ENCODE measurements at regions not wholly inside any gene's neighbourhood (a gene's known extent, or its start where the extent isn't known, plus 50 kb on each side); places are given as distances from the start of the nearest gene placed in this dataset.

- no peak for DNase-seq (ENCODE audit: low read depth in 2 of 2)
Measured at GRCh38 chr2:71839826-71840225, 307.8 kb downstream of the CYP26B1 start.

DNA sequence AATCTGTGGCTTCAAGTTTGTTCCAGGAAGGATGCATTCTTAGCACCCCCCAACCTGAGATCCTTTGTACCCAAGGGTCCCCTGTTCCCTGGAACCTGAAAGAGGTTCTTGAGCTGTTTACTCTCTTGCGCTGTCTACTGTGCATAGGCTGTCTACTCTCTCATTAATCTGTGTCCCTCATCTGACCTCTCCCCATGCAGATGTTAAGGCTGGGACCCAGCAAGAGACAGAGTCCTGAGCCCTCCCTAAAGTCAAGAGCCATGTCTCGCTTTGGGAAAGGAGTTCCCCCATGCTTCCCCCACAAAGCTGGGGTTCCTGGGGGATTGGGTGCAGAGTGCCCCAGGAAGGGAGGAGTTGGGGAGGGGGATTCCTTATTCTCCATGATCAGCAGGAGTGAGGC lies 312.9 kb downstream of the CYP26B1 start:
- no peak for DNase-seq (ENCODE audit: low read depth in 2 of 2)

- no peak for DNase-seq (ENCODE audit: low read depth in 2 of 2)
Measured at GRCh38 chr2:71833855-71834560, 313.7 kb downstream of the CYP26B1 start.

DNA sequence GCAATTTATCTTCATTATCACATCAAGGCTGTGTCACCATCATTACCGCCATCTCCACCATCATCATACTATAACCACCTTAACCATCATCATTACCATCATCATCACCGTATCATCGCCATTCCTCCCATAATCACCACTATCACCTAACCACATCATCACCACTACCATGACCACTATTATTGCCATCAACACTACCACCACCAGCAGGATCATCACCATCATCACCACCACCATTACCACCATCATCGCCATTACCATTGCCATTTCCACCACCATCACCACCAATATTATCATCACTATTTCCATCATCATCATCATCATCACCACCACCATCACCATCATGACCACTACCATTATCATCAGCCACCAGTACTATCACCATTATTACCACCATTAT lies 314.4 kb downstream of the CYP26B1 start:
- DNase-seq (ENCODE audit: low read depth in 2 of 2), result no peak

GRCh38 chr2:71832844-71833243 lies 314.8 kb downstream of the CYP26B1 start:
- no peak for DNase-seq (ENCODE audit: low read depth in 2 of 2)

DNA sequence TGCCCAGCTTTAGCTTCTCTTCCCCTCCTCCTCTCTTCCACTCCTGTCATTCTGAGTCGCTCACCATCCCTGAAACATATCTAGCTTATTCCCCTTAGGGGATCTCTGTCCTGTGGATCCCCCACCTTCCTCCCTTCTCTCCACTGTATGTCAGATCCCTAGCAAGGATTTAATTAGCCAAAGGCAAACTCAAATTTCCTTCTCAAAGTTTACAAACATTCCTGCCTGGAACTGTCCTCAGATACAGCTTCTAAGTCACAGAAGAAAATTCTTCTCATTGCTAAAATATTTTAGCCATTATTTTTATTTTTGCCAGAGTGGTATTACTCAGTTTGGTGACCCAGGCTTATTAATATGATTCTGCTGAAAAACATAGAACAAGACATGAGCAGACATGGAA lies 315.3 kb downstream of the CYP26B1 start:
- no peak for DNase-seq (ENCODE audit: low read depth in 2 of 2)

DNA sequence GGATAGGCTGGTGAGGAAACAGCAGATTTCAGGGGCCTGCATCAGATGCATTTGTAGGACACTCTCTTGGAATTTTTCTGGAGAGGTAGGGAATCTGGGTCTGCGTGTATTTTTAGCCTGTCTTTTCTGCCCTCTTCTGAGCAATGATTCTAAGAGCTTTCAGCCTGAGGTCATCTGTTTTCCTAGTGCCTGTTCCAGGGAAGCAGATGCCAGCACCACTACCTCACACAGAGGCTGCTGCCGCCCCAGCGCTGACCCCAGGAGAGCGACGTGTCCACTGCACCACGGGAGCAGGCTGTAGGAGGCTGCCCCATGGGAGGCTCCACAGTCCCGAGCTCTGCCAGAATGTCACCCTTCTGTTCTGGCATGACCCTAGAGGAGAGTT lies 316.5 kb downstream of the CYP26B1 start:
- DNase-seq (ENCODE audit: low read depth in 2 of 2), result no peak

DNA sequence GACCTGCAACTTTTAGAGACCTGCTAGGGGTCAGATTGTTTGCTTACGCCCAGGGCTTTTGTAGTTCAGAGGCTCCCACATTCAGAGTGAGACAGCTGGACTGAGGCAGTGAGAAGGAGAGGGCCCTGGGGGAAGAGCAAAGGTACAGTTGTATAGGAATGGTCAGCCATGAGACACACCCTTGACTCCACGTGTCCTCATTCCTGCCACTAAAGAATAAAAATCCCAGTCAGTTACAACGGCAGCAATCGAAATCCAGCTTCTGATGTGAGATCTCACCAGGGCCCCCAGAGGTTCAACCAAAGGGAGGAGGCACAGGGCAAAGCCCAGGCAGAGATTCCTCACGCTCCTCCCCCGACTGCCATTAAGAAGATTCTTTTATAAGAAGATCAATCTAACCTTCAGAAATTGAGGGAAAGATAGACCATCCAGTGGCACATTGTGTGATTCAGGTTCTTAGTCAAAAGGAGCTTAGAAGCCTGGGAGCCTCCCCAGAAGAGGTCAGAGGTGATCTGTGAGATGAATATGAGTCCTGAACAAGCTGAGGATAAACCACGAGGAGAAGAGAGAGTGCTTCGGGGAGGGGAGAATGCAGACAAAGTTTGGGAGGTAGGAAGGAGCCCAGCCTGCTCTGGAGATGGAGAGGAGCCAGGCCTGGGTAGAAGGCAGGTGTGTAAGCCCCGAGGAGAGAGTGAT lies 317.0 kb downstream of the CYP26B1 start:
- no peak for DNase-seq (ENCODE audit: low read depth in 2 of 2)

DNA sequence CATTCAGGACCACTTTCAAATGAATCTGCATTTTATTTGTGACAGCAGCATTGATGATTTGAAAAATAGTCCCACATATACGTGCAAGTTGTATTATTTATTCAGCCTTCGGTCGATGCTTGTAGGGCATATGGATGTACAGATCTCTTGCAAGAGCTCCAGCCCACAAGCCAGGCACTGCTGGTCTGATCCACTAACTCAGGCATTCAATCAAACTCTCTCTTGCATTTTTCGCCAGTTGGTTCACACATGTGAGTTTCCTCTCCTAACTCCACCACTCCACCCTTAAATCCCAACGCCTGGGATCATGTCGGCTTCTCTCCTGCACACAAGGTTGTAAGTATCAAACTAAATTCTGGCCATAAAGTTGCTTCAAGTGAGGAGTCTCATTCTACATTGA lies 318.7 kb downstream of the CYP26B1 start:
- no peak for DNase-seq (ENCODE audit: low read depth in 2 of 2)

DNA sequence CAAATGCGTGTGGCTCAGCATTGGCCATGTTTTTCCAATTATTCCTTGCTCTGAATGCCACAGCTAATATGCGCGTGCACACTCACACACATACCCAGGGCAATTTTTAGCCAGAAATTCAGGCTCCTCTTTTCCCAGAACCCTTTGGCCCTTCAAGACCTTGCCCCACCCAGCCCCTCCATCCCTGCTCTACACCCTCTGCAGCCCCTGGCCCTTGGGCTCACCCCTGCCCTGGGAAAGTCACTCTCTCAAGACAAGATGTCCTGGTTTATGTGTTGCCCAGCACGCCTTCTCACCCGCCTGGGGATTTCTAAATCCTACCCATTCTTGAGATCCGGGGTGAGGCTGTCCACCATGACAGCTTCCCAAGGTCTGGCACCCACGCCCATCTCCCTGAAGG lies 319.7 kb downstream of the CYP26B1 start:
- DNase-seq (ENCODE audit: low read depth in 2 of 2), result no peak

- no peak for DNase-seq (ENCODE audit: low read depth in 2 of 2)
Measured at GRCh38 chr2:71827524-71827901, 320.1 kb downstream of the CYP26B1 start.

DNA sequence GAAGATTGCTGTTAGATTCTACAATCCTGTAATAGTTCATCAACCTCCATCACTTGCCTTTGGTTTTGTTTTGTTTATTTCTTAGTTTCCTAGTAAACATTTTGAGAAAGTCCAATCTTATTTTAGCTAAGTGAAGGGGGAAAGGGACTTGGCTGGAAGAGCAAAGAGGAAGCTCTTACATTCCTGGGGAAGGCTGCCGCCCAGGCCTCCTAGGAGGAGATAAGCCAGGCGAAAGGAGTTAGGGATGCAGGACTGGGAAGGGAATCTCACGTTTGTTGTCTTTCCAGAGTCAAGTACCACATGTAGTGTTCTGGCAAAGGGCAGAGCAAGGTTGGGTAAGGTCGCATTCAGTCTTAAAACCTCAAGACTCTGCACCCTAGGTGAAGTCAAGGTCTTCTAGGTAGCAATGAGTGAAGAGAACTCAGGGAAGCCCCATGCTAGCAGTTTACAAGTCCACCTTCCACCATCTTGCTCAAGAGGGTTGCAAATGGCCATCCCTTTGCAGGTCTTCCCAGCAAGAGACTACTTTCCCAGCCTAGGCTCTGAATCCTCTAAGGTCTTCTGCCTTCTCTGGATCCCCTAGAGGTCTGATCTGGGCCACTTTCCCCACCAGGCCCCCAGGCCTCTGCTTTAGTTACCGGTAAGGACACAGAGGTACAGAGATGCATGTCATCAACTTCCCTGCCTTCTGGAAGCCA lies 320.7 kb downstream of the CYP26B1 start:
- no peak for DNase-seq (ENCODE audit: low read depth in 2 of 2)

DNA sequence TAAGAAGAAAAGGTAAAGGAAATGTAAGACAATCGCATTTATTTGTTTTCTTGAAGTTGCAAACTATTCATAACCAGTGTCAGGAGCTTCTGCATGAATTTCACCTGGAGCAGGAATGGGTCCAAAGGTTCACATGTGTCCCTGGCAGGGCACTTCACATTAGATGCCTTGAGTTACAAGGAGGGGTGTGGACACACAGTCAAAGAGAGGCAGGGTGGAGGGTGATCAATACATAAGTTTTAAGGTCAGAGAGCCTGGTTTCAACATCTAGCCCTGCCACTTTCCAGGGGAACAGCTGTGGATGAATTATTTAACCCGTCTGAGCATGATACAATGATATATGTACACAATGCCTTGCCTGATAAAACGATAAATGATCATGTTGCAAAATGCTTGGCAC lies 321.4 kb downstream of the CYP26B1 start:
- DNase-seq (ENCODE audit: low read depth in 2 of 2), result no peak

GRCh38 chr2:71824436-71824835 lies 323.2 kb downstream of the CYP26B1 start:
- DNase-seq (ENCODE audit: low read depth in 2 of 2), result no peak

DNA sequence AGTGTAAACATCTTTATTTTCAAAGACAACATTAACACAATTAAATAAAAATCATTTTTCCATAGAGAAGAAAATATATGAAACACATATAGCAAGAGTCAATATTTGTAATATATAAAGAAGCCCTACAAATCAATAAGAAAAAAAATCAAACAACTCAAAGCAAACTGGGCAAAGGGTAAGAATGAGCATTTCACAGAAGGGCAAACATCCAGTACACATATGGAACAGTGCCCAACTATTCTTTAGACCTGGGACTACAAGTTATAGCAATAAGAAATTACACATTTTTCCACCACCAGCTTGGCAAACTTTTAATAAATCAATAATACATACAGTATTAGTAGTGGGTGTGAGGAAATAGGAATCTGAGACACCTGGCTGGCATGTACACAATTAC lies 324.1 kb downstream of the CYP26B1 start:
- DNase-seq (ENCODE audit: low read depth in 2 of 2), result no peak

DNA sequence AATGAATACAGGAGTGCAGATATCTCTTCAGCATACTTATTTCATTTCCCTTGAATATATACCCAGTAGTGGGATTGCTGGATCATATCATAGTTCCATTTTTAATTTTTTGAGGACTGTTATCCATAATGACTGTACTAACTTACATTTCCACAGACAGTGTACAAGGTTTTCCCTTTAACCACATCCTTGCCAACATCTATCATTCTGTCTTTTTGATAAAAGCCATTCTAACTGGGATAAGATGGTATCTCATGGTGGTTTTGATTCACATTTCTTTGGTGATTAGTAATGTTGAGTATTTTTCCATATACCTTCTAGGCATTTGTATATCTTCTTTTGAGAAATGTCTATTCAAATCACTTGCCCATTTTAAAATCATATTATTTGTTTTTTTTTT lies 325.2 kb downstream of the CYP26B1 start:
- DNase-seq (ENCODE audit: low read depth in 2 of 2), result no peak

- no peak for DNase-seq (ENCODE audit: low read depth in 2 of 2)
Measured at GRCh38 chr2:71821856-71822255, 325.8 kb downstream of the CYP26B1 start.

GRCh38 chr2:71816815-71817214 lies 330.8 kb downstream of the CYP26B1 start:
- no peak for DNase-seq (ENCODE audit: low read depth in 2 of 2)

DNA sequence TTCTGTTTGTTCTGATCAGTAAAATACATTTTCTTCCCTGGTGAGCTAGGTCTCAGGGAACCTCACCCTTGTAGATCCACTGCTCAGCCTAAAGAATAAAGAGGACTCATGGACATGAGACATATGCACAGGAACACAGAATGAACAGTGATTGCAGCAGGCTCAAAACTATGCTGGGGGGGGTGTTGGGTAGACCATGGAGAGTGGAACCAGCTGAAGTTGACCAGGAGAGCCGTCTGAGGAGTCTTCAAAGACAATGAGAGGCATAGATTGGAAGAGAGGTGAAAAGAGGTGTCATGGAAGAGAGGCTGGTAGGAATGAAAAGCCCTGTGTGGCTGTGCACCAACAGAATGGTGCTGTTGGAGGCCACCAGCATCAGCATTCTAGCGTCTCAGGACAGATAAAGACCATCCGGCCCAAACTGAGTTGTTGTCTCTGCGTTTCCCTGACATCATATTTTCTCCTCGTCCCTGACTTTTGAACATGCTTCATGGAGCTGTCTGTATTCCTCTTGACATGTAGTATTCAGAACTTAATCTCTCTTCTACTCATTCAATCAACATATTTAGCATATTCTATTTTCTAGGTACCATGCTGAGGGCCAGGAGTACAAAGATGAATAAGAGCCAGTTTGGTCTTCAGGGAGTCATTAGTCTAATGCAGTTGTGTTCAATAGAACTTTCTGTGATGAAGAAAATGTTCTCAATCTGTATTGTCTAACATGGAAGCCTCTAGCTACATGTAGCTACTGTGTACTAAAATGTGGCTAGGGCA lies 331.8 kb downstream of the CYP26B1 start:
- no peak for DNase-seq (ENCODE audit: low read depth in 2 of 2)

DNA sequence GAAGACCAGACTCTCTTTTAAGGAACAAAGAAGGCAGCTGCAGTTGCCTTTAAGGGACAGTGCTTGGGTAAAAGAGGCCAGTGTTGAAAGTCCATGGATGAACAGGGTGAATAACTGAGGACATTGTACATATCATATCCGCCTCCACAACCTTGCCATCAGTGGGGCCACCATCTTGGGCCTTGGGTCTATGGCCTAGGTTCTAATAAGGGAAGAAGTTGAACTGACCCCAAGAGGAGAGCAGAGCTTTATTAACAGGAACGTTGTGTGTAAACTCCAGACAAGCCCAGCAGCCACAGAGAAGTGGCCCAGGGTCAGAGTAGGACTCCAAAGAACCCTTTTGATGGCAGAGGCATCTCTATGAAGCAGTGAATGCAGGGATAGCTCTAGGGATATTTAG lies 332.8 kb downstream of the CYP26B1 start:
- no peak for DNase-seq (ENCODE audit: low read depth in 2 of 2)

DNA sequence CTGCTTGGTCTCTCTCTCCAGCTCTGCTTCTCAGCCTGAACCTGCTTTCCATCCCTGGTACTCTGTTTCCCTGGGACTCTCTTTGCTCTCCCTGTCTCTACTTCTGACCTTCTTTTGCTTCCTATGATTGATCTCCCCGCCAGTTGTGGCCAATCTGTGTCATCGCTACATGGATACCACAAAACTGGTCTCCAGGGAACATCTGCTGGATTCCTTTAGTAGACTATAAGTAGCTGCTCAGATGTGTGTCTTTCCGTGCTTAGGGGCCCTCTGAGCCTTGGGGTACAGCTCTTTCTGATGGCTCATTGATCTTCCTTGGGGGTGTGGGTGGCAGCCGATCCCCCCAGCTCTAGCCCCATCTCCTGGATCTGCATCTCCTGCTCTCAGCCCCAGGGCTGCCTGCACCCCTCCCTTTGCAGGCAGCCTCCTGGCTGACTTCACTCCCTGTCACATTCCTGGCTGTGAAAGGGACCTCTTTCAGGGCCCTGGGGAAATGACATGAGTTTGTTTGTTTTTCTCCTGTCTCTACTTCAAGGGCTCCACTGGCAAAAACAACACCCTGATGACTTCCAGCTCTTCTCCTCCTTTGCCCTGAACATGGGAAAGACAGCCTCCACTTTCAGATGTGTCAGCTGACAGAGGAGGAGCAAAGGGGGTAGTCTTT lies 333.7 kb downstream of the CYP26B1 start:
- no peak for DNase-seq (ENCODE audit: low read depth in 2 of 2)

DNA sequence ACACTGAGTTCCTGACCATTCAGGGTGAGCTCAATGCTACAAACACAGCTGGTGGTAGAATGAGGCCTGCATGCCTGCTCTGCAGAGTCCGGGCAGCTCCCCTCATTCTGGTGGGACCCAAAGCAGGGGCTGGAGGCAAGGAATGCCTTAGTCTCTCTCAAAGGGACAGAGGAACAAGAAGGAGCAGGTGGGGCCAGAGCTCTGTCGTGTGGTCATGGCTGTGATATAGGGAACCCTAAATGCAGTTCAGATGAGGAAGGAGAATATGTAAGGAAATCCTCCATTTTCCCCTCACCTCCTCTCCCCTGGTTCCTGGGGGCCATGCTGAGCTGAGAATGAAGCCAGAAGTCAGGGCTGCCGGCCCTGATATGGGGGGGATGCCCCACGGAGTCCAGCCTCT lies 334.3 kb downstream of the CYP26B1 start:
- no peak for DNase-seq (ENCODE audit: low read depth in 2 of 2)

All from stimulated activated CD8-positive, alpha-beta memory T cell treated with anti-CD3 and anti-CD28 coated beads, Interleukin-7, amount 100 ng/mL, for 4 hours (primary cell).